ENCODE measurements at regions not wholly inside any gene's neighbourhood (a gene's known extent, or its start where the extent isn't known, plus 50 kb on each side); places are given as distances from the start of the nearest gene placed in this dataset.

DNA sequence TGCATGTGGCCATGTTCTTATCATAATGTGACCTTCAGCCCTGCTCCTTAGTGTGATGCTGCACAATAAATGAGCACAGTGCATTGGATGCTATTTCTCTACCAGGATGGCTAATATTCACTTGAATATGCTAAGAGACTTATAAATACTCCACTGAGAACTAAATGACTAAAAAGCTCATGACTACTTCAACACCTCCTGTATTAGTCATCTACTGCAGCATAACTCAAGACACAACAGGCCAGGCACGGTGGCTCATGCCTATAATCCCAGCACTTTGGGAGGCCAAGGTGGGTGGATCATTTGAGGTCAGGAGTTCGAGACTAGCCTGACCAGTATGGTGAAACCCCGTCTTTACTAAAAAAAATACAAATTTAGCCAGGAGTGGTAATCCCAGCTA lies 213.4 kb downstream of the RND3 start:
- ChIA-PET POLR2A (ENCODE audit: low non-redundant PET) (no interaction called here), CTCF (no interaction called here)
- no peak for TF ChIP-seq CTCF (conservative IDR thresholded peaks at IDR 0.05; ENCODE audit: low read depth)
- H3K27ac ChIP-seq = no peak overlapping the region
- DNase-seq (ENCODE audit: low spot score) = peak; percentile 27

- ChIA-PET POLR2A (ENCODE audit: low non-redundant PET) (no interaction called here), CTCF (no interaction called here)
- no peak for TF ChIP-seq CTCF (conservative IDR thresholded peaks at IDR 0.05; ENCODE audit: low read depth)
- H3K27ac ChIP-seq = no peak overlapping the region
- DNase-seq (ENCODE audit: low spot score) = peak; percentile 59
Measured at GRCh38 chr2:150271952-150272802, 215.3 kb downstream of the RND3 start.

DNA sequence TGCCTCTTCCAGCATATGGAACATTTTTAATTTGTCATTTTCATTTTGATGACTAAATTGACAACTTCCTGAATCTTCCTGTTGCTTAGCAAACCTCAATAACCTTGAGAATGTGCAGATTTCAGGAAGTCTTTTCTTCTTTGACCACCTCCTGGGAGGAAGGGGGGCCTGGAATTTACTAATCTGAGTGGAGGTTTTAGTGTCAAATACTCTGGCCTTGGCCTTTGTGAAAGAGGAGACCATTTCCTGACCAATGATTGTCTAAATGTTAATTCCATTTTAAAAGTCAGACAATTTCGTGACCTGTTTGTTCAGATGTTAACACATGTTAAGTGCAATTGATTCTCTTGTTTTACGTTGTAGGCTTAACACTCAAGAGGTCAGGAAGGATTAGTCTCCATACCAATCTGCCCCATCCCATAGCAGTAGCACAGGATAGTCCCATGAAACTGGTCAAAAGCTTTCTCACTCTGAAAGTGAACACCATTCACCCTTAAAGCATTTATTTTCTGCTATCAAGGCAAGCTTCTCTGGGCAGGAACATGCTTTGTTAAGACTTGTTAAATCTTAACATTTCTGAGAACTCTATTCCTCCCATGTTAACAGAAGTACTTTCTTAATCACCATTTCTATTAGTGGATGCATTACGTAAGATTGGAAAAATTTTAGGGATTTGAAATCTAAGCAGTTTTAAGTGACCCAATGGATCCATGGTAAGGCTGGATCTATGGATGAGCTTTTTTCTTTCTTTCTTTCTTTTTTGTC lies 219.6 kb downstream of the RND3 start:
- ChIA-PET POLR2A (ENCODE audit: low non-redundant PET) (no interaction called here), CTCF (no interaction called here)
- DNase-seq (ENCODE audit: low spot score) = peak; percentile 24
- no peak overlapping the region for H3K27ac ChIP-seq
- TF ChIP-seq CTCF (conservative IDR thresholded peaks at IDR 0.05; ENCODE audit: low read depth) = no peak

- CTCF ChIA-PET = no interaction called here
- no peak overlapping the region for H3K27ac ChIP-seq
Measured at GRCh38 chr2:150266931-150267330, 220.5 kb downstream of the RND3 start.

GRCh38 chr2:150264442-150264841 lies 223.0 kb downstream of the RND3 start:
- TF ChIP-seq CTCF (conservative IDR thresholded peaks at IDR 0.05; ENCODE audit: low read depth) = no peak
- DNase-seq (ENCODE audit: low spot score) = no peak
- ChIA-PET CTCF (interaction anchor here (0.5 kb wide), 1 partner anchor 221 kb away, joined by 3 read pairs; no protein-coding TSS in a partner anchor), POLR2A (ENCODE audit: low non-redundant PET) (no interaction called here)
- no peak overlapping the region for H3K27ac ChIP-seq

More at GRCh38 chr2:150266931-150267330, 220.5 kb downstream of the RND3 start:
- no peak for DNase-seq (ENCODE audit: low spot score)
- TF ChIP-seq CTCF (conservative IDR thresholded peaks at IDR 0.05; ENCODE audit: low read depth) = no peak
- POLR2A ChIA-PET (ENCODE audit: low non-redundant PET) = no interaction called here

DNA sequence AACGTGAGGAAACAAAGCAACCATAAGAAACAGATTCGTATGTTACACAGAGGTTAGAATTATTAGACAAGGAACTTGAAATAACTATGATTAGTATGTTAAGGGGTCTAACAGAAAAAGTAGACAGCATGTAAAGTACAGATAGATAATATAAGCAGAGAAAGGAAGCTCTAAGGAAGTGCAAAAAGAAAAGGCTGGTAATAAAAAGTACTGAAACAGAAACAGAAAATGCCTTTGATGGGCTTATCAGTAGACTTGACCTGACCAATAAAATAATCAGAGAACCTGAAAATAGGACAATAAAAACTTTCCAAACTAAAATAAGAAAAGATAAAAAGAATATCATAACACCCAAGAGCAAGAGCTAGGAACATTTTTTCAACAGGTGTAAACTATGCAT lies 225.8 kb downstream of the RND3 start:
- no peak for TF ChIP-seq CTCF (conservative IDR thresholded peaks at IDR 0.05; ENCODE audit: low read depth)
- DNase-seq (ENCODE audit: low spot score) = no peak
- ChIA-PET POLR2A (ENCODE audit: low non-redundant PET) (no interaction called here), CTCF (no interaction called here)
- H3K27ac ChIP-seq = no peak overlapping the region

Data from RWPE1 (cell line).